IPS-18c (cell line): ENCODE measurements at regions not wholly inside any gene's neighbourhood (a gene's known extent, or its start where the extent isn't known, plus 50 kb on each side); places are given as distances from the start of the nearest gene placed in this dataset.
"Not testable (repeated sequence)": the region's sequence is repeated elsewhere in the genome, so short reads cannot be mapped to it uniquely, and the experiment has no call there.

ENCODE experiments used
- H3K4me3 ChIP-seq: 2 replicates; pipeline ENCODE4 v1.7.0; 2013; ENCODE audit warnings: low read depth, mild to moderate bottlenecking, low read length, moderate library complexity; ENCODE audit not compliant: insufficient read depth
- H3K9me3 ChIP-seq: one replicate; pipeline ENCODE4 v1.6.1; 2013; ENCODE audit warnings: mild to moderate bottlenecking, low read length, moderate library complexity; ENCODE audit not compliant: control insufficient read depth, insufficient read depth

- no peak overlapping the region for H3K4me3 ChIP-seq
These were observed 395.4 kb downstream of the ZNF804A start for GRCh38 chr2:184993746-184994145.

GRCh38 chr2:185006481-185006880 lies 408.2 kb downstream of the ZNF804A start:
- Histone ChIP-seq H3K4me3 (no peak overlapping the region), H3K9me3 (no peaks in the 10 kb centered on the region)

More at GRCh38 chr2:184993746-184994145, 395.4 kb downstream of the ZNF804A start:
- H3K9me3 ChIP-seq = no peaks in the 10 kb centered on the region

- Histone ChIP-seq H3K9me3 (peaks cover 2% of the 10 kb centered on the region), H3K4me3 (no peak overlapping the region)
These were observed 414.3 kb downstream of the ZNF804A start for GRCh38 chr2:185012643-185013042.

GRCh38 chr2:185014076-185014475 lies 415.7 kb downstream of the ZNF804A start:
- no peak overlapping the region for H3K4me3 ChIP-seq
- peaks cover 2% of the 10 kb centered on the region for H3K9me3 ChIP-seq

GRCh38 chr2:185025891-185026290 lies 427.6 kb downstream of the ZNF804A start:
- not testable (repeated sequence) for H3K4me3 ChIP-seq, H3K9me3 ChIP-seq

- no peak overlapping the region for H3K4me3 ChIP-seq
- no peaks in the 10 kb centered on the region for H3K9me3 ChIP-seq
These were observed 437.6 kb downstream of the ZNF804A start for GRCh38 chr2:185035906-185036305.

GRCh38 chr2:185044323-185044874 lies 446.1 kb downstream of the ZNF804A start:
- H3K9me3 ChIP-seq = no peaks in the 10 kb centered on the region

GRCh38 chr2:185050804-185051203 lies 452.5 kb downstream of the ZNF804A start:
- no peaks in the 10 kb centered on the region for H3K9me3 ChIP-seq
- H3K4me3 ChIP-seq = no peak overlapping the region

More at GRCh38 chr2:185044323-185044874, 446.1 kb downstream of the ZNF804A start:
- no peak overlapping the region for H3K4me3 ChIP-seq

- H3K9me3 ChIP-seq = no peaks in the 10 kb centered on the region
- no peak overlapping the region for H3K4me3 ChIP-seq
These were observed 465.4 kb downstream of the ZNF804A start for GRCh38 chr2:185063761-185064160.

GRCh38 chr2:185066128-185066527 lies 467.8 kb downstream of the ZNF804A start:
- Histone ChIP-seq H3K9me3 (no peaks in the 10 kb centered on the region), H3K4me3 (no peak overlapping the region)

- Histone ChIP-seq H3K4me3 (no peak overlapping the region), H3K9me3 (no peaks in the 10 kb centered on the region)
These were observed 470.8 kb downstream of the ZNF804A start for GRCh38 chr2:185069107-185069506.

- Histone ChIP-seq H3K4me3 (no peak overlapping the region), H3K9me3 (no peaks in the 10 kb centered on the region)
These were observed 475.8 kb downstream of the ZNF804A start for GRCh38 chr2:185074156-185074555.

- Histone ChIP-seq H3K4me3 (no peak overlapping the region), H3K9me3 (no peaks in the 10 kb centered on the region)
These were observed 484.4 kb downstream of the ZNF804A start for GRCh38 chr2:185082749-185083148.

- no peak overlapping the region for H3K4me3 ChIP-seq
These were observed 510.3 kb downstream of the ZNF804A start for GRCh38 chr2:185108588-185108987.

GRCh38 chr2:185127412-185127811 lies 529.1 kb downstream of the ZNF804A start:
- Histone ChIP-seq H3K9me3 (peaks cover 2% of the 10 kb centered on the region), H3K4me3 (no peak overlapping the region)

More at GRCh38 chr2:185108588-185108987, 510.3 kb downstream of the ZNF804A start:
- H3K9me3 ChIP-seq = no peaks in the 10 kb centered on the region

GRCh38 chr2:185128346-185128745 lies 530.0 kb downstream of the ZNF804A start:
- no peak overlapping the region for H3K4me3 ChIP-seq
- H3K9me3 ChIP-seq = peaks cover 2% of the 10 kb centered on the region

GRCh38 chr2:185128996-185129395 lies 530.7 kb downstream of the ZNF804A start:
- no peaks in the 10 kb centered on the region for H3K9me3 ChIP-seq
- H3K4me3 ChIP-seq = no peak overlapping the region

GRCh38 chr2:185130685-185131084 lies 532.4 kb downstream of the ZNF804A start:
- no peak overlapping the region for H3K4me3 ChIP-seq

GRCh38 chr2:185132501-185133041 lies 534.2 kb downstream of the ZNF804A start:
- no peaks in the 10 kb centered on the region for H3K9me3 ChIP-seq
- H3K4me3 ChIP-seq = no peak overlapping the region

More at GRCh38 chr2:185130685-185131084, 532.4 kb downstream of the ZNF804A start:
- no peaks in the 10 kb centered on the region for H3K9me3 ChIP-seq
